ENCODE measurements at regions not wholly inside any gene's neighbourhood (a gene's known extent, or its start where the extent isn't known, plus 50 kb on each side); places are given as distances from the start of the nearest gene placed in this dataset.
"Not testable (repeated sequence)": the region's sequence is repeated elsewhere in the genome, so short reads cannot be mapped to it uniquely, and the experiment has no call there.

DNA sequence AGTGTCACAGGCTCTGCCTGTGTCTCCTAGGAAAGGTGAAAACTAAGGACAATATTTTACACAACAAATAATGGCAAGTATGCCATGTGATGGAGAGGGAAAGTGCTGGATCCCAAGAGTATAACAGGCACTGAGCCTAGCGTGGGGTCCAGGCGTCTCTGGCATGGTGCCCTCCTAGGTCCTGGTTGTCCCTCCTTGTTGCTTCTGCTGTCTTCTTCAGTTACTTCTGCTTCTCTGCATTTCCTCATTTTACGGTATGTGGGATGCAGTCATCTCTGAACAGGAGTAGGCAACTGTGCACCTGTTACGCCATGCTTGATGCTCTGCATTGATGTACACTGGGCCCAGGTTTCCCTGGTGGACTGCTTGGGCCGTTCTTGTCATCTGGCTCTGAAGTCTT, 1480.8 kb downstream of the FOXD4L5 start:
- not testable (repeated sequence) for DNase-seq

GRCh38 chr9:63794081-63794685, 1490.8 kb downstream of the FOXD4L5 start:
- not testable (repeated sequence) for DNase-seq

- DNase-seq: not testable (repeated sequence)
These were observed 1497.6 kb downstream of the FOXD4L5 start for GRCh38 chr9:63787454-63787853.

- not testable (repeated sequence) for DNase-seq
These were observed 1500.0 kb downstream of the FOXD4L5 start for GRCh38 chr9:63785059-63785458.

- DNase-seq: not testable (repeated sequence)
These were observed 1500.6 kb downstream of the FOXD4L5 start for GRCh38 chr9:63784421-63784820.

GRCh38 chr9:63781817-63782439, 1503.1 kb downstream of the FOXD4L5 start:
- DNase-seq: not testable (repeated sequence)

GRCh38 chr9:63781390-63781789, 1503.6 kb downstream of the FOXD4L5 start:
- not testable (repeated sequence) for DNase-seq

- DNase-seq: not testable (repeated sequence)
These were observed 1508.8 kb downstream of the FOXD4L5 start for GRCh38 chr9:63776220-63776619.

GRCh38 chr9:63775092-63775426, 1510.0 kb downstream of the FOXD4L5 start:
- not testable (repeated sequence) for DNase-seq

- DNase-seq: not testable (repeated sequence)
These were observed 1510.5 kb downstream of the FOXD4L5 start for GRCh38 chr9:63774369-63775091.

GRCh38 chr9:63762230-63762629, 1522.8 kb downstream of the FOXD4L5 start:
- DNase-seq: not testable (repeated sequence)

- not testable (repeated sequence) for DNase-seq
These were observed 1556.0 kb downstream of the FOXD4L5 start for GRCh38 chr9:63729021-63729420.

DNA sequence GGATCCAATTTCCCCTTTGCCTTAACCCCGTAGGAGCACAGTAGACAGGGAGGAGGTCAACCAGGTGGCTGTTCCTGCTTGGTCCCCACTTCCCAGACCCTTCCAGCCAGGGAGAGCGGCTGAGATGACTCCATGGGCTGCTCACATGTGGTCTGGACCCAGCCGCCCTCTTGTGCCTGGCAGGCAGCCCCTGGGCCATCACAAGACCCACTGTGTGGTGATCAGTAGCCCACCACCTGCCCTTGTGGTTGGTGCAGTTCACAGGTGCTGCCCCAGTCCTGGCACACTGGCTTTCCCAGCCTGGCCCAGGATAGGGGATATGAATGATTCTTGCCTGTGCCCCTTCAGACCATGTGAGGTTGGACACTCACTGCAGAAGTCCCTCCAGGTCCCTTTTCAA, 1556.7 kb downstream of the FOXD4L5 start:
- DNase-seq: no peak

DNA sequence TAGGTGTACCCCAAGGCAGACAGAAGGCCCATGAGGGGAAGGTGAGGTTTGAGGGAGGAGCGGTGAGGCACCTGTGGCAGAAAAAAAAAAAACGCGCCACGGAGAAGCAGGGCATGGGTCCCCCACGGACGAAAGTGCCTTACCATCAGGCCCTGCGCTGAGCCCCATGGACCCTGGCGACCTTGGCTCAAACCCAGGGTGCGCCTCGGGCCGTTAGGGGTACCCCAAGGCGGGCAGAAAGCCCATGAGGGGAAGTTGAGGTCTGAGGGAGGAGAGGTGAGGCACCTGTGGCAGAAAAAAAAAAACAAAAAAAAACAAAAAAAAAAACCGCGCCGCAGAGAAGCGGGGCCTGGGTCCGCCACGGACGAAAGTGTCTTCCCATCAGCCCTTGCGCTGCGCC, 1576.7 kb downstream of the FOXD4L5 start:
- DNase-seq: not testable (repeated sequence)

DNA sequence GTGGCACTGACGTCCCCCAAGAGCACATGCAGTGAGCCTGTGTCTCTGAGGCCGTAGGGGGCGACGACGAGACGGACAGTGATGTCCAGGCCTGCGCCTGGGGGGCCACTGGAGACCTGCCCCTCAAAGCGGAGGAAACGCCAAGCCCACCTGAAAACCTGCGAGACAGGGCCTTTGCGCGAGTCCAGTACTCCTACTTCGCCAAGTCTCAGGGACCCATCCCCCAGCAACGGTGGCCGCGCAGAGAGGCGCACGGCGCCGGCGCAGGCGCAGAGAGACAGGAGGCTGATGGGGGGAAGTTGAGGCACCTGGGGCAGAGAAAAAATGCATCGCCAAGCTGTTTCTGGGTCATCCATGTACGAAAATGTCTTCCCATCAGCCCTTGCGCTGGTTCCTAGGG, 1580.6 kb downstream of the FOXD4L5 start:
- DNase-seq: not testable (repeated sequence)

DNA sequence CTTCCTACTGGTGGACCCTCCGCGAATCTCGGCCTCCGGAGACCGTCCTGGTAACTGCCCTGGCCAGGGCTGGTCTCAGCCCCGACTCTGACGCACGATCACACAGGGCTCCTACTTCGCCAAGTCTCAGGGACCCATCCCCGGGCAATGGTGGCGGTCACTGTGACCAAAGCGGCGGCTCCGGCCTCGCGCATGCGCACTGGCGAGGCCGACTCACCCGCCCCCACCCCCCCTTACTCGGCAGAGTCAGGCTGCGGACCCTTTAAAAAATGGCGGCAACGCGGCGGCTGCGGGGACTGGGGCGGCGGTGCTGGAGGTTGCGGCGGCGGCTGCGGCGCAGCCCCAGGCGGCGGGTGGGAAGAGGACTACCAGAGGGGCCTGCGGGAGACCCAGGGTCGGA, 1581.3 kb downstream of the FOXD4L5 start:
- peak; percentile 56 for DNase-seq

GRCh38 chr9:63703138-63703665, 1581.8 kb downstream of the FOXD4L5 start:
- not testable (repeated sequence) for DNase-seq

Data from T1000 (cell line).